OCI-LY3 (cell line): ENCODE measurements at regions not wholly inside any gene's neighbourhood (a gene's known extent, or its start where the extent isn't known, plus 50 kb on each side); places are given as distances from the start of the nearest gene placed in this dataset.

Experiments
- H2AFZ ChIP-seq: fragments of 200-600, 300-600 bp; shearing (Covaris generic); 2 replicates; pipeline ENCODE4 v1.6.0; 2014; ENCODE audit warnings: antibody characterized with exemption, low read depth, low read length
- H3K27ac ChIP-seq: fragments of 200-600, 300-600 bp; sonication (generic); 2 replicates; pipeline ENCODE4 v1.5.1; 2014; ENCODE audit warnings: mild to moderate bottlenecking, low read length, moderate library complexity, mixed read lengths
- H3K27me3 ChIP-seq: fragments of 200-600, 300-600 bp; sonication (generic); 2 replicates; pipeline ENCODE4 v1.6.1; 2014; ENCODE audit warnings: low read depth, low read length, mixed read lengths
- H3K36me3 ChIP-seq: fragments of 200-600, 300-600 bp; sonication (generic); replicated peaks from 2 replicates; pipeline ENCODE3; 2014; ENCODE audit warnings: low read depth, low read length, mixed read lengths
- H3K4me1 ChIP-seq: fragments of 300-600, 200-600 bp; sonication (generic); 2 replicates; pipeline ENCODE4 v1.6.1; 2014; ENCODE audit warnings: low read length, mixed read lengths
- H3K4me2 ChIP-seq: fragments of 200-600, 300-600 bp; sonication (generic); 2 replicates; pipeline ENCODE4 v1.6.1; 2014; ENCODE audit warnings: low read length, mixed read lengths
- H3K4me3 ChIP-seq: fragments of 300-600, 200-600 bp; sonication (generic); 2 replicates; pipeline ENCODE4 v1.5.1; 2014; ENCODE audit warnings: antibody characterized with exemption, mild to moderate bottlenecking, low read length, moderate library complexity
- H3K79me2 ChIP-seq: fragments of 300-600, 200-600 bp; shearing (Covaris generic); 2 replicates; pipeline ENCODE4 v1.6.1; 2014; ENCODE audit warnings: mild to moderate bottlenecking, low read length, mixed read lengths
- H3K9ac ChIP-seq: fragments of 300-600, 200-600 bp; shearing (Covaris generic); 2 replicates; pipeline ENCODE4 v1.6.0; 2014; ENCODE audit warnings: mild to moderate bottlenecking, low read length, moderate library complexity
- H3K9me3 ChIP-seq: fragments of 200-600, 300-600 bp; shearing (Covaris generic); 2 replicates; pipeline ENCODE4 v1.6.1; 2014; ENCODE audit warnings: low read length, mixed read lengths; ENCODE audit not compliant: insufficient read depth
- H4K20me1 ChIP-seq: fragments of 200-600, 300-600 bp; sonication (generic); 2 replicates; pipeline ENCODE4 v1.6.1; 2016; ENCODE audit warnings: low read length, mixed read lengths; ENCODE audit not compliant: insufficient read depth
- EZH2phosphoT487 ChIP-seq: fragments of 200-600 bp; shearing (Covaris generic); IDR thresholded peaks from 2 replicates; pipeline ENCODE4 v1.6.1; 2018; ENCODE audit warnings: antibody characterized with exemption, mixed run types, low read depth
- TF ChIP-seq, protein P1 (sequence below): fragments of 200-600, 300-600 bp; sonication (generic); IDR thresholded peaks from 2 replicates; pipeline ENCODE4 v1.5.1; 2014; ENCODE audit warnings: antibody characterized with exemption, low read length, low read depth

DNA sequence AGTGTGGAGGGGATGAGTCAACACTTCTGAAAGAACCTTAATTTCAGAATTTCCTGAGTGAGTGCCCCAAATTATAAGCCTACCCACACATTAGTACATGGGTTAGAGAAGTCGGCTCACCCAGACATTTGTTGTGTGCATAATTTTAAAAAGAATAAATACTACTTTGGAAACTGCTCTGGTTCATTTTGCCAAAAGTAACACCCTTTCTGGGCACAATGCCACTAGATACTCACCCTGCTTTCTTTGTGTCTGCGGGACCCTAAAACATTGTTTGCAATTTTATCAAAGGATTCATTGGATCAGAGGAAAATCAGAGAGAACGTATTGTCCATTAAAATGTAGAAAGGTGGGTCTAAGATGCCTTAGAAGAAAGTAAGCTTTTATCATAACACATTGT lies 245.5 kb upstream of the NRP1 start:
- H3K4me1 ChIP-seq, result no peaks in the 10 kb centered on the region
- H3K79me2 ChIP-seq, result no peaks in the 10 kb centered on the region
- no peak overlapping the region for H3K27ac ChIP-seq
- H3K9ac ChIP-seq, result no peak overlapping the region
- H3K4me2 ChIP-seq, result no peak overlapping the region
- no peaks in the 10 kb centered on the region for H3K36me3 ChIP-seq
- H3K9me3 ChIP-seq, result no peaks in the 10 kb centered on the region
- TF ChIP-seq, protein P1, sequence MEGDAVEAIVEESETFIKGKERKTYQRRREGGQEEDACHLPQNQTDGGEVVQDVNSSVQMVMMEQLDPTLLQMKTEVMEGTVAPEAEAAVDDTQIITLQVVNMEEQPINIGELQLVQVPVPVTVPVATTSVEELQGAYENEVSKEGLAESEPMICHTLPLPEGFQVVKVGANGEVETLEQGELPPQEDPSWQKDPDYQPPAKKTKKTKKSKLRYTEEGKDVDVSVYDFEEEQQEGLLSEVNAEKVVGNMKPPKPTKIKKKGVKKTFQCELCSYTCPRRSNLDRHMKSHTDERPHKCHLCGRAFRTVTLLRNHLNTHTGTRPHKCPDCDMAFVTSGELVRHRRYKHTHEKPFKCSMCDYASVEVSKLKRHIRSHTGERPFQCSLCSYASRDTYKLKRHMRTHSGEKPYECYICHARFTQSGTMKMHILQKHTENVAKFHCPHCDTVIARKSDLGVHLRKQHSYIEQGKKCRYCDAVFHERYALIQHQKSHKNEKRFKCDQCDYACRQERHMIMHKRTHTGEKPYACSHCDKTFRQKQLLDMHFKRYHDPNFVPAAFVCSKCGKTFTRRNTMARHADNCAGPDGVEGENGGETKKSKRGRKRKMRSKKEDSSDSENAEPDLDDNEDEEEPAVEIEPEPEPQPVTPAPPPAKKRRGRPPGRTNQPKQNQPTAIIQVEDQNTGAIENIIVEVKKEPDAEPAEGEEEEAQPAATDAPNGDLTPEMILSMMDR, result no peak
- TF ChIP-seq EZH2phosphoT487, result no peak
- no peaks in the 10 kb centered on the region for H3K27me3 ChIP-seq
- no peak overlapping the region for H2AFZ ChIP-seq
- H3K4me3 ChIP-seq, result no peak overlapping the region
- no peaks in the 10 kb centered on the region for H4K20me1 ChIP-seq

DNA sequence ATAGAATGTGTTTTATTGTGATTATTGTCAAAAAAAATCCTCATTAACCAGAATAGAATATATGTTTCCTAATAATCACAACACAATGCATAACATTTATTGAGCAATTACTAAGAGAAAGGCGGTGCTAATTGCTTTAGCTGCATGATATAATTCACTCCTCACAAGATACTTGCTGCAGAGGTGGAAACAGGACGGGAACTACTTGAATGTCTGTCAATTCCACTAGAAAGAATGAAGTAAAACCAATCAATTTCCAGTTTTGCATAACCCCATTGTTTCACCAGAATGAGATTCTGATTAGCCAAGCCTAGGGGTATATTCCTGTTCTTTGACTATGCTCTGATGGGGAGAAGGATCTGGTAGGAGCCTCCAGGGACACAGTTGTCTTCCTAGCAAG lies 239.1 kb upstream of the NRP1 start:
- Histone ChIP-seq H3K4me3 (no peak overlapping the region), H3K36me3 (no peaks in the 10 kb centered on the region), H2AFZ (no peak overlapping the region), H3K79me2 (no peaks in the 10 kb centered on the region), H3K4me1 (no peaks in the 10 kb centered on the region), H4K20me1 (no peaks in the 10 kb centered on the region), H3K27me3 (no peaks in the 10 kb centered on the region), H3K9me3 (no peaks in the 10 kb centered on the region), H3K27ac (no peak overlapping the region), H3K9ac (no peak overlapping the region), H3K4me2 (no peak overlapping the region)
- no peak for TF ChIP-seq EZH2phosphoT487
- TF ChIP-seq, protein P1, result no peak

DNA sequence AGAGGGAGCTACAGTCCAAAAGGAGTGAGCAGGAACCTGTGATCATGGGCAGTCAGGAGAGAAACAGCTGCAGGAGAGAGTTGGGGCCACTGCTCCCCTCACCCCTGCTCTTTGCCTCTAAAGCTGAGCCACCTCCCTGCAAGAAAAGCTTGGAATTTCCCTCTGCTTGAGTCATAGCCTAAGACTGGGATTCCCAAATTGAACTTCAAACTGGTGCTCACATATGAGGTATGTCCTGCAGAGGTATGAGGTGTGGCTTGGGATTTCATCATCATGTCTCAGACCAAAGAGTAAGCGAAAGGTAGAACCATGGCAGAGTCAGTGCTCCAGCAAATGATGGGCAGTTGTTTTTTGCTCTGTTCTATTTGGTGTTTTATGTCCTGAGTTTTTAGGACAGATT lies 237.1 kb upstream of the NRP1 start:
- H4K20me1 ChIP-seq, result no peaks in the 10 kb centered on the region
- H2AFZ ChIP-seq, result no peak overlapping the region
- H3K79me2 ChIP-seq, result no peaks in the 10 kb centered on the region
- H3K4me1 ChIP-seq, result no peaks in the 10 kb centered on the region
- no peak overlapping the region for H3K4me3 ChIP-seq
- H3K27ac ChIP-seq, result no peak overlapping the region
- TF ChIP-seq, protein P1, result no peak
- TF ChIP-seq EZH2phosphoT487, result no peak
- no peaks in the 10 kb centered on the region for H3K36me3 ChIP-seq
- no peak overlapping the region for H3K9ac ChIP-seq
- H3K9me3 ChIP-seq, result no peaks in the 10 kb centered on the region
- H3K4me2 ChIP-seq, result no peak overlapping the region
- H3K27me3 ChIP-seq, result no peaks in the 10 kb centered on the region

DNA sequence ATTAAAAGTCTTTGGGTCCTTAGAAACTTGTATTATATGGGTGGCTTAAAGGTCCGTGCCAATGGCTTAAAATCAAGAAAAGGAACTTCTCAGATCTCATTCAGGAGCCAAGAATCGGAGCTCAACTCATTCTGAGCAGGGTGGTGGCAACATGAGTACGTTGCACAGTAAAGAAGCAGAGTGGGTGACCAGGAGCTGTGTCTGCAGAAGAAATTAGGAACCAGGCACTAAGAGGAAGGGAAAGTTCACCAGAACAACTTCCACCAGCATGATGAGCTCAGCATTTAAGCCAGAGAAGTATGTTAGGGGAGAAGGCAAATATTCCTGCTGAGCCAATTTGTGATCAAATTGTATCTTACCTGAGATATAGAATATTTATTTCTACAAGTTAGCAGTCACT lies 236.0 kb upstream of the NRP1 start:
- Histone ChIP-seq H3K9me3 (no peaks in the 10 kb centered on the region), H3K4me3 (no peak overlapping the region), H3K27me3 (no peaks in the 10 kb centered on the region), H3K9ac (no peak overlapping the region), H3K4me1 (no peaks in the 10 kb centered on the region), H3K79me2 (no peaks in the 10 kb centered on the region), H2AFZ (no peak overlapping the region), H3K4me2 (no peak overlapping the region), H4K20me1 (no peaks in the 10 kb centered on the region), H3K36me3 (no peaks in the 10 kb centered on the region), H3K27ac (no peak overlapping the region)
- TF ChIP-seq, protein P1, result no peak
- TF ChIP-seq EZH2phosphoT487, result no peak
